HFF-Myc (cell line): ENCODE measurements at regions not wholly inside any gene's neighbourhood (a gene's known extent, or its start where the extent isn't known, plus 50 kb on each side); places are given as distances from the start of the nearest gene placed in this dataset.

Experiments used
- DNase-seq: peaks from one replicate; pipeline ENCODE4 v3.0.0-alpha.2; 2011; ENCODE audit warnings: low read depth; ENCODE audit errors: extremely low read depth
- H3K4me3 ChIP-seq: replicated peaks from 2 replicates; pipeline ENCODE4 v1.5.1; 2011; ENCODE audit warnings: low read depth, mild to moderate bottlenecking, control low read depth, low read length
- CTCF ChIP-seq: IDR thresholded peaks from 2 replicates; pipeline ENCODE4 v1.5.1; 2012; ENCODE audit warnings: mild to moderate bottlenecking, low read depth, low read length, control low read depth; ENCODE audit errors: missing control alignments

- H3K4me3 ChIP-seq, result no peak overlapping the region
- no peak for DNase-seq
These were observed 130.2 kb downstream of the OSR1 start for GRCh38 chr2:19228181-19228593.

GRCh38 chr2:19226871-19227270 is 131.6 kb downstream of the OSR1 start:
- no peak for TF ChIP-seq CTCF
- no peak for DNase-seq
- no peak overlapping the region for H3K4me3 ChIP-seq

More at GRCh38 chr2:19228181-19228593, 130.2 kb downstream of the OSR1 start:
- no peak for TF ChIP-seq CTCF

GRCh38 chr2:19226386-19226785 is 132.0 kb downstream of the OSR1 start:
- TF ChIP-seq CTCF, result no peak
- no peak overlapping the region for H3K4me3 ChIP-seq
- DNase-seq, result no peak

DNA sequence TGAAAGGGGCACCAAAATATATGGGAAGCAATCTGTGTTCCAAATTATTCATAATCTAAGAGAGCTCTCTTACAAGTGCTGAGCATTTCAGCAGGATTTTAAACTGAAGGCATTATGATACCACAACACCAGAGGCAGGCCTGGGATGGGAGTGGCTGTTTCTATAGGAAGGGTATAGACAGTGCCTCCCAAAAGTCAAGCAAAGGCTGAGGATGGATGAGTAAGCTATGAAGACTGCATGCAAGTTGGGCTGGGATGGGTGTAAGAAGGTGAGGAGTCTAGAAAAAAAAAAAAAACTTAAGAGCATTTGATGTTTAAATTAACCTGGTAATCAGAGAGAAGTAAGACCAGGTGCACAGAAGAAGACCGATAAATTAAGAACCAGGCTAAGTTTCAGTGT is 132.5 kb downstream of the OSR1 start:
- no peak overlapping the region for H3K4me3 ChIP-seq
- no peak for DNase-seq
- TF ChIP-seq CTCF, result no peak

DNA sequence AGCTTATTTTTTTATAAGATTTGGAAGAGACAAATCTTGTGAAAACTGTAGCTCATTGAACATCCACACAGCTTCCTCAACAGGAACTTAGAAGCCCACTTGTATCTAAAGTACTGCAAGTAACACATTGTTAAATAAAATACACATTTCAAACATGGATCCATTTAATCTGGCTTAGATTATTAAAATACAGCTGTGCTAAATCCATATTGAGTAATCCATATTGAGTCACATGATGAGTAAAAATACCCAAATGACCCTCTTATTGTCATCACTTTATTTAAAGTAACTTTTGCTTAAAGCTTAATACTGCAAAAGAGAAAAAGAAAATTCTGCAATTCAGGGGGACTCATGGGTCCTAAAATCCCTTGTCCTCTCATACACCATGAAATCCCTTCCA is 133.3 kb downstream of the OSR1 start:
- TF ChIP-seq CTCF, result no peak
- no peak overlapping the region for H3K4me3 ChIP-seq
- DNase-seq, result no peak

- no peak overlapping the region for H3K4me3 ChIP-seq
- no peak for TF ChIP-seq CTCF
These were observed 133.9 kb downstream of the OSR1 start for GRCh38 chr2:19224486-19224885.

DNA sequence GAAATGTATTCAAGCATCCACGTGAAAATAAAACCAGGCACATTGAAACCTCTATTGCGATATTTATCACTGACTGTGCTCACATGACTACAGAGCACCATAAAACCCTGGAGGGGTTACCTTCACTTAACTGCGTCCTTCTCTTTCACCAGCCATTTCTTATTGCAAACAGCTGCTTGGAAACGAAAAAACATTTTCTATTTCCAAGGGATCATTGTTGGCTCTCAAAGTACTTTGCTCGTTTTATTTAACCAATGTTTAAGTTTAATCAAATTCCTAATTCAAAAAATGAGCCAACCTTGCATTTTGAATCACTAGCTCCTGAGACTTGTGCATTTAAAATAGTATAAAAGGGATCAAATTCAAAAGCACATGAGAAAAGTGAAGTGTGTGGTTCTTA is 134.4 kb downstream of the OSR1 start:
- DNase-seq, result no peak
- no peak for TF ChIP-seq CTCF

More at GRCh38 chr2:19224486-19224885, 133.9 kb downstream of the OSR1 start:
- DNase-seq, result no peak

More for the DNA sequence above, 134.4 kb downstream of the OSR1 start:
- no peak overlapping the region for H3K4me3 ChIP-seq
